Omental fat pad (tissue), 3 donors: ENCODE measurements at regions not wholly inside any gene's neighbourhood (a gene's known extent, or its start where the extent isn't known, plus 50 kb on each side); places are given as distances from the start of the nearest gene placed in this dataset.

Experiments used
- ATAC-seq: fragments of 150-250 bp; one replicate; pipeline ENCODE4 v1.9.1; 2016; ENCODE audit warnings: mild to moderate bottlenecking, moderate library complexity; ENCODE audit not compliant: low FRiP score
- DNase-seq: peaks from one replicate; pipeline ENCODE4 v3.0.0-alpha.2; 2019; ENCODE audit warnings: low spot score
- CTCF ChIP-seq, 3 donors: fragments of 450-650 bp; IDR thresholded peaks; one replicate each; pipeline ENCODE4 v1.5.1; 2016 to 2017; ENCODE audit warnings: antibody characterized with exemption in 3 of 3, mild to moderate bottlenecking in 3 of 3, moderate library complexity in 2 of 3

GRCh38 chr12:86662464-86662863 is 406.3 kb upstream of the MGAT4C start:
- DNase-seq (no peak), ATAC-seq (no peak)
- TF ChIP-seq CTCF (IDR thresholded peaks at IDR 0.05) = no peak

GRCh38 chr12:86660488-86661147 is 404.4 kb upstream of the MGAT4C start:
- no peak for TF ChIP-seq CTCF (IDR thresholded peaks at IDR 0.05)
- ATAC-seq (no peak), DNase-seq (no peak)

GRCh38 chr12:86659985-86660384 is 403.8 kb upstream of the MGAT4C start:
- ATAC-seq (no peak), DNase-seq (no peak)
- TF ChIP-seq CTCF (IDR thresholded peaks at IDR 0.05) = no peak

DNA sequence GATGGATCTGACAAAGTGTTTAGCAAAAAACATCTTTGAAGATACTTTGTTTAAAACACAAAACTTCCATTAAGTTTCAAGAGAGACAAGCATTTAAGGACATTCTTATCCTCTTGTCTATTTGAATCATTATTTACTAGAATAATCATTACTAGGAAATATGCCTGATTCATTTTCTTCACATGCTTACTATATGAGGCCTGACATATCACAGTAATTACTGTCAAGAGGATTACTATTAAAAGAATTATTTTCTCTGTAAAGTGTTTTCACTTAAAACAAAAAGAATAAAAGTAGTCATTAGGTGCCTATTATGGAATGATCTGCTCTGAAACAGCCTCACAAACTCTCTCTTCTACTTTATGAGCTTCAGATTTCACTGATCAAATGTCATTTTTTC is 402.1 kb upstream of the MGAT4C start:
- ATAC-seq (no peak), DNase-seq (no peak)
- TF ChIP-seq CTCF (IDR thresholded peaks at IDR 0.05) = no peak

- no peak for ATAC-seq
- no peak for TF ChIP-seq CTCF (IDR thresholded peaks at IDR 0.05)
- no peak for DNase-seq
These were observed 391.6 kb upstream of the MGAT4C start for GRCh38 chr12:86647800-86648199.

DNA sequence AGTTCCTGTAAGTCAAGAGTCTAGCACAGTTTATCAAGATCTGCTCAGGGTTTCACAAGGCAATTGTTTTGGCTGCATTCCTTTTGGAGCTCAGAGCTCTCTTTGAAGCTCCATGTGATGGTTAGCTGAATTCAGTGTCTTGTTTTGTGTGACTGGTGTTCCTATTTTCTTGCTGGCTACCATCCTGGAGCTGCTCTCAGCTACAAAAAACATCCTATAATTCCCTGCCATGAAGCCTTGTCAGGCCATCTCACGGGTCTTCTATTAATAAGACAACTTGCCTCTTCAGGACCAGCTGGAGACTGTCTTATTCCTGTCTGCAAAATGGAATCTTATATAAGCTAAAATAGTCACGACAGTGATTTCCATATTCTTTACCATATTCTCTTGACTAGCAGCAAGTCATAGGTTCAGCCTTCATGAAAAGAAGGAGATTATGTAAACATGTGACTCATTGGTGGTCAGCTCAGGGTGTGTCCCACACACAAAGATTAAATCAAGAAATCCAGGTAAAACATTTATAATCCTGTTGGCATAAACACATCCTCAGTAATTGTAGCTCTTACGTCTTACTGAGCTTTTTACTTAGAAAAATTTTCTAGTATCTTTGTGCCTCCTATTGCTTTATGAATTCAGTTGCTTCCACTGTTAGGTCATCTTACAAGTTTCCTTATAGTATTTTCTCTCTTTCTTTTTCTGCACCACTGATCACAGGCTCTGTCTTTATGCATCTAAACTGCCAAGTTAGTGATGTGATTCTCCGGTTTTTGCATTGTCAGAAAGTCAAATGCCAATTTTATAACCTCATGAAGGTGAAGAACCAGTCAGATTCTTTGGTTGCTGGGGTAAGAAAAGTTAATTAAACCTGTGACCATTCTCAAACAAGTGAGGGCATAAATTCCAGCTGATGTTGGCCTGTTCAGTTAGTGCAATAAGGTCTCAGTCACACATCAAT is 378.5 kb upstream of the MGAT4C start:
- DNase-seq (no peak), ATAC-seq (no peak)
- no peak for TF ChIP-seq CTCF (IDR thresholded peaks at IDR 0.05)
